CD4-positive, alpha-beta T cell (primary cell): ENCODE measurements at regions not wholly inside any gene's neighbourhood (a gene's known extent, or its start where the extent isn't known, plus 50 kb on each side); places are given as distances from the start of the nearest gene placed in this dataset.
"Not testable (repeated sequence)": the region's sequence is repeated elsewhere in the genome, so short reads cannot be mapped to it uniquely, and the experiment has no call there.

ENCODE experiments used
- ATAC-seq: fragments of 200-7000 bp; cut with Tn5 transposase; one replicate; pipeline ENCODE4 v1.10.0; 2022; ENCODE audit warnings: mild to moderate bottlenecking; ENCODE audit not compliant: poor library complexity
- CTCF ChIA-PET: fragments of 350-600 bp; sonication (Branson Sonifier 250); formaldehyde crosslinking; loops from one replicate; lab custom pipeline; 2021; ENCODE audit warnings: antibody characterized with exemption, inconsistent platforms; lab: Charles Lee
- POLR2A ChIA-PET: fragments of 350-600 bp; sonication (Branson Sonifier 250); formaldehyde crosslinking; loops from one replicate; lab custom pipeline; 2021; ENCODE audit warnings: antibody characterized with exemption, inconsistent platforms; lab: Charles Lee
- DNase-seq, 14 experiments: peaks; one replicate each; pipeline ENCODE4 v3.0.0-alpha.2; 2013 to 2020; ENCODE audit warnings: mixed read lengths in 2 of 14
- H3K27ac ChIP-seq, 2 donors: one replicate each; pipeline versions ENCODE4 v1.5.1 to v1.7.0; 2013; ENCODE audit warnings: low read length in 2 of 2, low read depth in 1 of 2, mild to moderate bottlenecking in 1 of 2
- H3K27me3 ChIP-seq, 2 experiments: 1 replicate in 1 of 2; 2 replicates in 1 of 2; pipeline versions ENCODE4 v1.6.1 to v1.7.0; 2013; ENCODE audit warnings: low read length in 2 of 2, control low read depth in 1 of 2, mild to moderate bottlenecking in 1 of 2, moderate library complexity in 1 of 2; ENCODE audit not compliant: insufficient read depth in 2 of 2, control insufficient read depth in 1 of 2
- H3K36me3 ChIP-seq: one replicate; pipeline ENCODE4 v1.6.1; 2013; ENCODE audit warnings: low read length, control low read depth; ENCODE audit not compliant: insufficient read depth
- H3K4me1 ChIP-seq: one replicate; pipeline ENCODE4 v1.6.1; 2013; ENCODE audit warnings: low read length, control low read depth; ENCODE audit not compliant: insufficient read depth
- H3K4me3 ChIP-seq: one replicate; pipeline ENCODE4 v1.5.1; 2013; ENCODE audit warnings: mild to moderate bottlenecking, low read length, moderate library complexity
- H3K9me3 ChIP-seq, 2 experiments: 1 replicate in 1 of 2; 2 replicates in 1 of 2; pipeline versions ENCODE4 v1.6.1 to v1.7.0; 2013; ENCODE audit warnings: low read length in 2 of 2, mild to moderate bottlenecking in 2 of 2, control low read depth in 1 of 2, moderate library complexity in 1 of 2; ENCODE audit not compliant: control insufficient read depth in 1 of 2, insufficient read depth in 1 of 2
- H3K27ac Mint-ChIP-seq: one replicate; pipeline ENCODE4 v1.8.0; 2020; ENCODE audit warnings: mixed read lengths
- H3K27me3 Mint-ChIP-seq: one replicate; pipeline ENCODE4 v1.8.0; 2021; ENCODE audit warnings: mixed read lengths
- H3K36me3 Mint-ChIP-seq: one replicate; pipeline ENCODE4 v1.8.0; 2021; ENCODE audit warnings: low read depth, mixed read lengths
- H3K4me1 Mint-ChIP-seq: one replicate; pipeline ENCODE4 v1.8.0; 2021; ENCODE audit warnings: low read depth, mixed read lengths
- H3K4me3 Mint-ChIP-seq: one replicate; pipeline ENCODE4 v1.8.0; 2020; ENCODE audit warnings: mild to moderate bottlenecking, mixed read lengths
- H3K9me3 Mint-ChIP-seq: one replicate; pipeline ENCODE4 v1.8.0; 2020; ENCODE audit warnings: mixed read lengths
- intact Hi-C, 2 experiments: fragments of 100-400 bp; cut with DNase I in 1 of 2; cut with micrococcal nuclease in 1 of 2; formaldehyde crosslinking; loops; one replicate each; pipeline versions ENCODE4 v1.15.1 to v1.9.0; 2023 to 2025; cut with DNase I, micrococcal nuclease
- TF ChIP-seq, protein P1 (sequence below): fragments of 200-600 bp; IDR thresholded peaks from one replicate; pipeline ENCODE4 v1.8.0; 2022; ENCODE audit warnings: antibody characterized with exemption, mild to moderate bottlenecking

DNA sequence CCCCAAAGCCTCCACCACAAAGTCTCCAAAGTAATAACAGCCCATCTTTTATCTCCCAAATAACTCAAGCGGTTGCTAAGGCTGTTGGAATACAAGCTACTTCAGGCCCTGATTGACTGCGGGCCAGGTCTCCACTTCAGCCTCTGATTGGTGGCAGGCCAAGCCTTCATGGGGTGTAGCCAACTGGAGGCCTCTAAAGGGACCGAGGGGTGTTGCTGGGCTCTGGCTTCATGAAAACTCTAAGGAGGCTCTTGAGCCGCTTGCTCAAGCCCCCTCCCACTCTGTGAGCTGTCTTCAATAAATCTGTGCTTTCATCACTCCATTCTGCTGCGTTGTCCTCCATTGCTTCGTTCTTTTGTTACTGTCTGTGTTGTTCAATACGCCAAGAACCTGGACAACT is 487.2 kb downstream of the XYLT1 start:
- Mint-ChIP-seq H3K36me3 (no peaks in the 10 kb centered on the region), H3K27ac (no peak overlapping the region), H3K9me3 (peaks cover 6% of the 10 kb centered on the region), H3K4me1 (peaks cover 14% of the 10 kb centered on the region), H3K4me3 (no peak overlapping the region), H3K27me3 (no peaks in the 10 kb centered on the region)
- TF ChIP-seq, protein P1, sequence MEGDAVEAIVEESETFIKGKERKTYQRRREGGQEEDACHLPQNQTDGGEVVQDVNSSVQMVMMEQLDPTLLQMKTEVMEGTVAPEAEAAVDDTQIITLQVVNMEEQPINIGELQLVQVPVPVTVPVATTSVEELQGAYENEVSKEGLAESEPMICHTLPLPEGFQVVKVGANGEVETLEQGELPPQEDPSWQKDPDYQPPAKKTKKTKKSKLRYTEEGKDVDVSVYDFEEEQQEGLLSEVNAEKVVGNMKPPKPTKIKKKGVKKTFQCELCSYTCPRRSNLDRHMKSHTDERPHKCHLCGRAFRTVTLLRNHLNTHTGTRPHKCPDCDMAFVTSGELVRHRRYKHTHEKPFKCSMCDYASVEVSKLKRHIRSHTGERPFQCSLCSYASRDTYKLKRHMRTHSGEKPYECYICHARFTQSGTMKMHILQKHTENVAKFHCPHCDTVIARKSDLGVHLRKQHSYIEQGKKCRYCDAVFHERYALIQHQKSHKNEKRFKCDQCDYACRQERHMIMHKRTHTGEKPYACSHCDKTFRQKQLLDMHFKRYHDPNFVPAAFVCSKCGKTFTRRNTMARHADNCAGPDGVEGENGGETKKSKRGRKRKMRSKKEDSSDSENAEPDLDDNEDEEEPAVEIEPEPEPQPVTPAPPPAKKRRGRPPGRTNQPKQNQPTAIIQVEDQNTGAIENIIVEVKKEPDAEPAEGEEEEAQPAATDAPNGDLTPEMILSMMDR, result no peak
- no peak overlapping the region for H3K4me3 ChIP-seq
- ChIA-PET POLR2A (no interaction called here), CTCF (no interaction called here)
- no peak overlapping the region for H3K27ac ChIP-seq
- ATAC-seq (no peak), DNase-seq (no peak)
- H3K27me3 ChIP-seq, result no peaks in the 10 kb centered on the region
- intact Hi-C loops, result loop anchor here in 1 of 2 experiments (10.0 kb wide), 1 partner anchor 119 kb away; no protein-coding TSS in a partner anchor
- H3K36me3 ChIP-seq, result no peaks in the 10 kb centered on the region
- peaks cover 4% of the 10 kb centered on the region for H3K4me1 ChIP-seq
- peaks cover 0 to 4% of the 10 kb centered on the region in 2 experiments for H3K9me3 ChIP-seq

DNA sequence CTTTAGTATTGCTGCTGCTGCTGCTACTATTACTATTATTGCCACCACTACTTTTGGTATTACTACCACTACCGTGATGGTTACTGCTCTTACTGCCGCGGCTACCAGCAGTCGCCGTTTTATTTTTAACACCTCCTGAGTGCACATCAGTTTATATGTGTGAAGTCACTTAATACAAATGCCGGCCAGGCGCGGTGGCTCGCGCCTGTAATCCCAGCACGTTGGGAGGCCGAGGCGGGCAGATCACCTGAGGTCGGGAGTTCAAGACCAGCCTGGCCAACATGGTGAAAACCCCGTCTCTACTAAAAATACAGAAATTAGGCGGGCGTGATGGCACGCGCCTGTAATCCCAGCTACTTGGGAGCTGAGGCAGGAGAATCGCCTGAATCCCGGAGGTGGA is 486.7 kb downstream of the XYLT1 start:
- H3K9me3 Mint-ChIP-seq, H3K27ac ChIP-seq, H3K27ac Mint-ChIP-seq, ATAC-seq, H3K36me3 ChIP-seq, H3K4me3 Mint-ChIP-seq, H3K4me3 ChIP-seq, H3K9me3 ChIP-seq, H3K4me1 ChIP-seq, H3K27me3 Mint-ChIP-seq, H3K36me3 Mint-ChIP-seq, CTCF ChIA-PET, DNase-seq, POLR2A ChIA-PET, H3K27me3 ChIP-seq: not testable (repeated sequence)
- peaks cover 14% of the 10 kb centered on the region for H3K4me1 Mint-ChIP-seq
- intact Hi-C loops, result loop anchor here in 1 of 2 experiments (10.0 kb wide), 1 partner anchor 119 kb away; no protein-coding TSS in a partner anchor

DNA sequence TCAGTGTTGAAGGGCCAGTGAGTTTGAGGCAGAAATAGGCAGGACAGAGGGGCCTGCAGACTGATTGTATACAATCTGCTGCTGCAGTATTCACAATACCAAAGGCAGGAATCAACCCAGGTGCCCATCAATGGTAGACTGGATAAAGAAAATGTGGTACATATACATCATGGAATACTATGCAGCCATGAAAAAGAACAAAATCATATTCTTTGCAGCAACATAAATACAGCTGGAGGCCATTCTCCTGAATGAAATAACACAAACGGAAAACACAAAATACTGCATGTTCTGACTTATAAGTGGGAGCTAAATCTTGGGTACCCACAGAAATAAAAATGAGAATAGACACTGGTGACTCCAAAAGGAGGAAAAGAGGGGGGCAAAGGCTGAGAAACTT is 485.1 kb downstream of the XYLT1 start:
- Mint-ChIP-seq H3K36me3 (no peaks in the 10 kb centered on the region), H3K4me1 (peaks cover 14% of the 10 kb centered on the region), H3K27ac (peak overlapping the region; percentile 12), H3K9me3 (peaks cover 6% of the 10 kb centered on the region), H3K27me3 (no peaks in the 10 kb centered on the region), H3K4me3 (no peak overlapping the region)
- DNase-seq, result no peak
- Histone ChIP-seq H3K4me1 (peaks cover 4% of the 10 kb centered on the region), H3K27me3 (no peaks in the 10 kb centered on the region), H3K4me3 (no peak overlapping the region), H3K27ac (no peak overlapping the region), H3K36me3 (no peaks in the 10 kb centered on the region), H3K9me3 (peaks cover 0 to 4% of the 10 kb centered on the region in 2 experiments)
- ATAC-seq, result no peak
- intact Hi-C loops, result loop anchor here in 1 of 2 experiments (10.0 kb wide), 1 partner anchor 121 kb away; no protein-coding TSS in a partner anchor
- POLR2A ChIA-PET, result interaction anchor here (0.5 kb wide), 1 partner anchor 28 kb away, joined by 3 read pairs; no protein-coding TSS in a partner anchor
- TF ChIP-seq, protein P1, result no peak
- CTCF ChIA-PET, result no interaction called here

DNA sequence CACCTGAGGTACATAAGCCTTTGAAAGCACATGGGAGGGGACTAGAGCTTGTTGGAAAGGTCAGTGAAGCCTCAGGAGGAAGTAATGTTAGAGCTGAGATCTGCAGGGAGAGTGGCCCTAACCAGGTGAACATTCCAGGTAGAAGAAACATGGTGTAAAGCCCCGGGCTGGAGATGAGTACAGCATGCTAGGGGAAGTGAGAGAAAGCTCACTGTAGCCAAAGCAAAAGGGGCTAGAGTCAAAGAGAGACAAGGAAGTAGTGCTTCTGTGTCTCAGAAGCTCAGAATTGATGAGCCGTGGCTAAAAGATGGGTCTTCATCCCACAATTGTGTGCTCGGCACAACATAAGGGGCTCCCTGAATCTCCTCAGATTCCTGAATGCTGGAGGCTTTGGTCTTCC is 481.8 kb downstream of the XYLT1 start:
- H3K9me3 ChIP-seq, result peaks cover 0 to 4% of the 10 kb centered on the region in 2 experiments
- H3K27ac Mint-ChIP-seq, result no peak overlapping the region
- peaks cover 39% of the 10 kb centered on the region for H3K4me1 Mint-ChIP-seq
- no peaks in the 10 kb centered on the region for H3K27me3 ChIP-seq
- no peak overlapping the region for H3K27ac ChIP-seq
- no peak overlapping the region for H3K4me3 Mint-ChIP-seq
- H3K4me1 ChIP-seq, result peaks cover 16% of the 10 kb centered on the region
- CTCF ChIA-PET, result no interaction called here
- POLR2A ChIA-PET, result no interaction called here
- no peaks in the 10 kb centered on the region for H3K36me3 Mint-ChIP-seq
- no peak overlapping the region for H3K4me3 ChIP-seq
- no peaks in the 10 kb centered on the region for H3K27me3 Mint-ChIP-seq
- DNase-seq (no peak), ATAC-seq (no peak)
- no peaks in the 10 kb centered on the region for H3K36me3 ChIP-seq
- peaks cover 3% of the 10 kb centered on the region for H3K9me3 Mint-ChIP-seq
- TF ChIP-seq, protein P1, result no peak
- intact Hi-C loops, result loop anchor here in 1 of 2 experiments (10.0 kb wide), 1 partner anchor 124 kb away; no protein-coding TSS in a partner anchor
